GM21619 (cell line): ENCODE measurements at regions not wholly inside any gene's neighbourhood (a gene's known extent, or its start where the extent isn't known, plus 50 kb on each side); places are given as distances from the start of the nearest gene placed in this dataset.

Source experiments
- ATAC-seq: cut with Tn5 transposase; IDR thresholded peaks from one replicate; pipeline ENCODE4 v1.9.1; 2021; ENCODE audit not compliant: unreplicated experiment

- ATAC-seq, result no peak
These were observed 426.4 kb upstream of the FZD8 start for GRCh38 chr10:36068542-36068941.

DNA sequence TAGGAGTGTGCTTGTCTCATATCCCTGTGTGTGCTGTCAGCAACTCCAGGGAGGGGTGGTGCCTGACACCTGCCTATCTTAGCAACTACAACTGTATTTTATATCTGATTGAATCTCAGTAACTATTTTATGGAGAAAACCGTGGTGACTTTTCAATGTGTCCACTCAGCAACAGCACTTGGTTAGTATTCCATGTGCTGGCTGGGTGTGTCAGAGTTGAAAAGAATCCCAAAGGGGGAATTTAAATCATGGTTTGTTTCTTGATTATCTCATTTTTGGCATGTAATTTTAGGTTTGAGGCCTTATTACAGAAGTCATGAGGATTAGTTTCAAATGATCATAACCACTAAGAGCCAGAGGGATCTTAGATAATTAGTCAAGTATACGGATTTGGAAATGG, 425.7 kb upstream of the FZD8 start:
- no peak for ATAC-seq

GRCh38 chr10:36066850-36067249, 424.8 kb upstream of the FZD8 start:
- no peak for ATAC-seq

DNA sequence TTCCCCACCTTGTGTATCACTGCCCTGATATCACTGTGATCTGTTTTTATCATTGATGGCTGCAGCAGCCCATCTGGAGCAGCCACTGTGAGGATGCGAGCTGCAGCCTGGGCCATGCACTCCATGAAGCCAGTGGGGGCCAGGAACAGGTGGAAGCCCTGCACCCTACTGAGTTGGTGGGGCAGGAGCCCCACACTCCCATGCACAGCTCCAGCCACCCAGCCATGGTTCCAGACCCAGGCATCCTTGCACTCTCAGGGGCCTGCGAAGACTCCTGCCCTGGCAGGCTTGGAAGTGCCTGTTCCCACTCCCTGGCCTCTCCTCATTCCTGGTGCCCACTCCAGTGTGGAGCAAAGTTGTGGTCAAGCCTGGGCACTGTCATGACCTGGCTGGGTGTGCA, 424.0 kb upstream of the FZD8 start:
- no peak for ATAC-seq

- ATAC-seq, result no peak
These were observed 421.3 kb upstream of the FZD8 start for GRCh38 chr10:36063396-36063795.

DNA sequence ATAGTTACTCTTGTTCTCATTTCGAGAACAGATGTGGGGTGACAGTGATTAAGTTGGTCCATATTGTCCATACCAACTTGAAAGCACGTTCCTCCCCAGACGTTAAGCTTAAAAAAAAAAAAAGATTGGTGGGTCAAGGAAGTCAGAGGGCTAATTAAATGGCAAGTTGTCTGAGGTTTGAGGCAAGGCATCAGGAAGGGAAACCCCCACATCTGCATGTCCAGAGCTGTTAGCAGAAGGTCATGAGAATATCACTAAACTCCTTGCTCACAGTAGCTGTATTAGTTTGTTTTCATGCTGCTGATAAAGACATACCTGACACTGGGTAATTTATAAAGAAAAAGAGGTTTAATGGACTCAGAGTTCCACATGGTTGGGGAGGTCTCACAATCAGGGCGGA, 415.6 kb upstream of the FZD8 start:
- ATAC-seq, result no peak

GRCh38 chr10:36057180-36057579, 415.1 kb upstream of the FZD8 start:
- ATAC-seq, result no peak

DNA sequence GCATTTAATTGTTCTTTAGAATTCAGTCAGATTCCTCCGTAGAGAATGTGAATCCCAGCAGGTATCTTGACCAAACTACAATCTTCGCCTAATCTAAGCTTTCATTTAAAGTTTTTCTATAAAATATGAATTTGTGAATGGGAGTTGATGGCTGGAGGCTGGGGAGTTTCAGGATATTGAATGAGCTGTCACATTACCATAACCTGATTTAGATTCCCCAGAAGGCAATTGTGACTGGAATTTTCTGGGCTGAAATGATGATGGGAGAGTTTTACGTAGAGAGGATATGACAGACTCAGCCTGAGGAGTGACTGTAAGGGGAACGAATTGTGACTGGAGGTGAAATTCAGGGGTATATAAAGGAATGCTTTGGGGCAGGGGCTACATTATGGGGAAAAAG, 411.7 kb upstream of the FZD8 start:
- no peak for ATAC-seq

DNA sequence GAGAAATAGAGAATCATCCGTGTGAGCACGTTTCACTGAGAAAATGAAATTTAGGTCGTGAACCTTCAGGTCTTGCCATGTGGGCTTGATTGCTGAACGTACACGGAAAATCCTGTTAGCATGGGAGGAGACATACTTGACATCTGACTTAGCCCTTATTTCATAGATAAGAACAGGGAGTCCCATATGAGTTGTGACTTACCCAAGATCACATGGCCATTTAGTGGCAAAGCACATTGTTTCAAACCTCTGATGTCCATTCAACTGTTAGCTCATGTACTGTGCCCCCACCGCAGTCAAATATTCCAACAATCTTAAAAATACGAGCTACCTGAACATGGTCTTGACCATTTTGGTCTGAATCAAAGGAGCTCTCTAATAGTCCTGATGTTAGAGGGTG, 411.2 kb upstream of the FZD8 start:
- no peak for ATAC-seq

DNA sequence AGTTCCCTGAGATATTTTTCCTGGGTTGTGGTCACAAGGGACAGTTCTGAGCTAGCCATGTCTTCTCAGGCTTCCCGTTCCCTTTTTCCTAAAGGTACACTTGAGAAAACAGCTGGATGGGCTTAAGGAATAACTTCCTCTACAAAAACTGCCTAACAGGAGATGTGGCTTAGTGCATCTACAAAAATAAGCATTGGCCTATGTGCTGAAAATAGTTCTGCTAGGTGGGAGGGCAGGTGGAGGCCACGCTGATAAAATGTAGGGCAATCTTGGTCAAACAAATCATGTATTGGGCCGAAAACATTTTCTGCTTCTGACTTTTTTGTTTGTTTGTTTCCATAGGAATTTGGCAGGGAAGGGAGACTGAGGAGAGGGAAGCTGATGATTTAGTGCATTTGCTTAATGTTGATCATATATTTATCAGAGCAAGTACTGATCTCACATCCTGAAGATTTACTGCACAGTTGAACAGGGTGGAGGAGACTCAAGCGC, 409.4 kb upstream of the FZD8 start:
- no peak for ATAC-seq

- no peak for ATAC-seq
These were observed 408.8 kb upstream of the FZD8 start for GRCh38 chr10:36050763-36051499.

DNA sequence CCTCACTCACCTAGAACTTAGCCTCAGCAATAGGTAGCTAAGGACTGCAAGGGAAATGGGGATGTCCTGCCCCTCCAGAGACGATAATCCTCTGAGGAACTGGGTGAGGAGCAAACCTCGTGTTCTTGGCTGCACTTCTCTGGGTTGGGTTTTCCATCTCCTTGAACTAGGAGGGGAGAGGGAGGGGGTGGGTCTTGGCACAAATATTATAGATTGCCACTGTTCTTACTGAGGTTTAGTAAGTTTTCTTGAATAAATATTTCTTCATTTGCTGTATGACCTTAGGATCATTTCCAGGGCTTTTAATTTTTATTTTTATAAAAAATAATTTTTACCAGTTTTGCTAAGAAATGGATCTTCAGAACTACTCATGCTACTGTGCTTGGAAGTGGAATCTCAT, 406.7 kb upstream of the FZD8 start:
- ATAC-seq, result no peak

DNA sequence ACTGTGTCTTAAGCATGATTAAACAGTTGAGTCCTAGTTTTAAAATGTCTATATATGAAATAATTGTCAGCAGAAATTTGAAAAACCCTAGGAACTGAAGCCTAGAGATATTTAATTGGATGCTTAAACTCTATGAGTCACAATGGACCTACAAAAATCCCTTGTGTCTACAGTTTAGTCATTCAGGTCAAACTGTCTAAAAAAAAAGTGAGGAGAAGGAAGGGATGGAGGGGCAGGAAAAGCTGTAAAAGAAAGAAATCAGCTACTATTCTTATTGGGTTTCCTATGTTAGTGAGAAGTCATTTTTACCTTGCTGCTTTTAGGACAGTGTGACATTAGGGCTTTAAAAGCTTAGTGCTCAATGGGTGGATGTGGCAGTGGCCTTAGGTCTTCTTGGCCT, 406.1 kb upstream of the FZD8 start:
- no peak for ATAC-seq

GRCh38 chr10:36042135-36042534, 400.0 kb upstream of the FZD8 start:
- ATAC-seq, result no peak

DNA sequence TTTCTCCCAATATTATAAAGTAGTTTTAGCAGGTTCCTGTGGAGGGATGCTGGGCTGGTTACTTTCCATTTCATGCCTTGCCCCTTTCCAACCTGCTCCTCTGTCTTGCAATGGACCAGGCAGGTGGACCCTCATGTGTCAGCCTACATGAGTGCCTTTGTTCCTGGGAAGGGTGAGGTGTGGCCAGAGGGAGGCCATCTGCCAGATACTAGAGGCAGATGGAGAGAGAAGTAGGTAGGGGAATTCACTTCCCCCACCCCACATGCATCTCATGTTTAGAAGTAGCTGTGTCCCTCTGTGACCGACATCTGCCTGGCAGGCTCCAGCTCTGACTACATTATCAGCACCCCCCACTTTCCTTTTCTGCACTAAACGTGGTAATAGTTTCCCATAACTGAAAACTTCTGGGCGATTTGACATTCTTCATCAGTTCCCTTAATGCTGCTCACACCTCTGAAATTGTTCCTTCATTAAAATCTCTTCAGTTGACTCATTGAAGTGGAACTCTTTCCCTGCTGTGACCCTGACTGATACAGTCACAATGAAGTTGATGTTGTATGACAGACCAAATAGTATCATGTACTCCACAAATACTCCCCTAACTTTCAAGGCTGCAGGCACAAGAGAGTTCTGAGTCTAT, 396.3 kb upstream of the FZD8 start:
- no peak for ATAC-seq

DNA sequence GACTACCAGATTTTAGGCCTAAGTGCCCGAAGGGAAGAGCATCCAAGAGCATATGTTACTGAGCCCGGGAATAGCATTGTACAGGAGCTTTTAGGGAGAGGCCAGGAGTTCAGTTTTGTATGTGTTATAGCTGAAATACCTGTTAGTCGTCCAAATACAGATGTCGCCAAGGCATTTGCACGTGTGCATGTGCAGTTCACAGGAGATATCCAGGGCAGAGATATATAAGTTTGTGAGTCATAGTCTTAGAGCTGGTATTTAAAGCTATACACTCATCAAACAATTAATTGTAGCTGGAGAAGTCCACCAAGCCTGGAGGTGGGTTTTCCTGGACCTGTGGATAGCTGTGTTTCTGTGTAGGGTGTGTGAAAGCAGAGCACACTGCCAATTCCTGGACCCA, 394.0 kb upstream of the FZD8 start:
- no peak for ATAC-seq

DNA sequence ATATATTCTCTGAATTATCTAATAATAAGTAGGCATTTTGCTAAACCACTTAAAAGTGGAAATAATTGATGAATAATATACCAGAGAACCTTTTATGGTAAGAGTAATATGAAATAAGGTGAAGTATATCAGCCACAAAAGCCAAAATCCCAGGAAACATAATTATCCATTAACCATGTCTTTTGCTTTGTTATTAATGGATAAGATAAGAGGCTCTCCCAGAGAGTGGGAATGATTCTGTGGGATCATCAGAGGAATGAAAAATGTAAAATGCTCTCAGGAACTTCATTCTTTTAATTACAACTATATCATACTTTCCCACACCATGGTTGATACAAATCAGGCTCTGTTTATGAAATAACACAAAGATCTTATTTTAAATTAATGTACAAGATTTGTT, 391.7 kb upstream of the FZD8 start:
- no peak for ATAC-seq

GRCh38 chr10:36030516-36030915, 388.4 kb upstream of the FZD8 start:
- ATAC-seq, result no peak

DNA sequence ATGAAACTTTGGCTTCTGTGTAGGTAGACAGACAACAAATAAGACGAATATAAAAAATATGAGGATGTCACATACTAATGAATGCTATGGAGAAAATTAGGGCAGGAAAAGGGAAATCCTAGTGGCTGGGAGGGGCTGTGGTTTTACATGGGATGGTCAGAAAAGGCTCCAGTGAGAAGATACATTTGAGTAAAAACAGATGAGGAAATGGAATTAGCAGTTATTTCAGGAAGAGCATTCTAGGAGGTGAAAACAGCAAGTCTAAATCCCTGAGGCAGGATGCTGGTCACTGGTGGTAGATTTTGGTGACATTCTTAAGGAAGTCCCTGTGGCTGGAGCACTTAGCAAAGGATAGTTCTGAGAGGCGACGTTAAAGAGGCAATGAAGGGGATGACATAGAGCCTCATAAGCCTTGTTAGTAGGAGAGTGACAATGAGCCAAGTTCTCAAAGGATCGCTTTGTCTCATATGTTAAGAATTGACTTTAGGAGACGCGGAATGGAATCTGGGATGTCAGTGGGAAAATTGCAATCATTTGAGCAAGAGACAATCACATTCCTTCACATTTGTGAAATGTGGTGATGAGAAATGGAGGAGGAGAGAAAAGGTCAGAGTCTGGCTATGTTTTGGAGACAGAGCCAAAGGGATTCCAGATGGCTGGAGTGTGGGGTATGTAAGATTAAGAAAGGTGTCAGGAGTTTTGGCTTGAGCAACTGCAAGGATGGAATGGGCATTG, 384.7 kb upstream of the FZD8 start:
- no peak for ATAC-seq

DNA sequence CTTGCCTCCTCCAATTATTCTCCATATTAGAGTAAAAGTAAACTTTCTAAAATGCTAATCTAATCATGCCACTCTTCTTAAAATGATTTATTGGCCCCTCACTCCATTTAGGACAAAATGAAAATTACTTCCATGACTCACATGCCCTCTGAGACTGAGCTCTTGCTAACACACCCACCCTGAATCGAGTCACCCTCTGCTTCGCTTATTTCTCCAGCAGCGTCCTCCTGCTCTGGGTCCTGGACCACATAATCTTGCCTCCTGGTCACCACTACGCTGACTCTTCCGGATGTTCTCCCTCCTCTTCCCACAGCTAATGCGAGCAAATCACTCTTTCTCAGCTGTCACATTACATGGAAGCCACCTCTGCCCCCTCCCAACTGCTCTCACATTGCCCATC, 384.0 kb upstream of the FZD8 start:
- ATAC-seq, result no peak

GRCh38 chr10:36023939-36024338, 381.8 kb upstream of the FZD8 start:
- no peak for ATAC-seq

- ATAC-seq, result no peak
These were observed 379.0 kb upstream of the FZD8 start for GRCh38 chr10:36021096-36021495.
